Activated T-cell treated with anti-CD3 and anti-CD28 coated beads, Interleukin-2, amount 50 U/mL, for 4 hours (primary cell): ENCODE measurements at regions not wholly inside any gene's neighbourhood (a gene's known extent, or its start where the extent isn't known, plus 50 kb on each side); places are given as distances from the start of the nearest gene placed in this dataset.
"Not testable (repeated sequence)": the region's sequence is repeated elsewhere in the genome, so short reads cannot be mapped to it uniquely, and the experiment has no call there.

Source experiments
- ATAC-seq, 2 donors: fragments of 200-7000 bp; cut with Tn5 transposase; one replicate each; pipeline ENCODE4 v1.10.0; 2021
- DNase-seq: peaks from one replicate; pipeline ENCODE4 v3.0.0-alpha.2; 2020
- H3K27me3 Mint-ChIP-seq: one replicate; pipeline ENCODE4 v1.8.0; 2021; ENCODE audit warnings: low read depth, mixed read lengths
- H3K36me3 Mint-ChIP-seq: one replicate; pipeline ENCODE4 v1.8.0; 2022; ENCODE audit warnings: mixed read lengths; ENCODE audit not compliant: insufficient read depth
- H3K4me1 Mint-ChIP-seq: one replicate; pipeline ENCODE4 v1.8.0; 2021; ENCODE audit warnings: low read depth, mixed read lengths
- H3K4me3 Mint-ChIP-seq: one replicate; pipeline ENCODE4 v1.8.0; 2021; ENCODE audit warnings: mild to moderate bottlenecking, moderate library complexity, mixed read lengths
- H3K9me3 Mint-ChIP-seq: one replicate; pipeline ENCODE4 v1.8.0; 2021; ENCODE audit warnings: mixed read lengths

DNA sequence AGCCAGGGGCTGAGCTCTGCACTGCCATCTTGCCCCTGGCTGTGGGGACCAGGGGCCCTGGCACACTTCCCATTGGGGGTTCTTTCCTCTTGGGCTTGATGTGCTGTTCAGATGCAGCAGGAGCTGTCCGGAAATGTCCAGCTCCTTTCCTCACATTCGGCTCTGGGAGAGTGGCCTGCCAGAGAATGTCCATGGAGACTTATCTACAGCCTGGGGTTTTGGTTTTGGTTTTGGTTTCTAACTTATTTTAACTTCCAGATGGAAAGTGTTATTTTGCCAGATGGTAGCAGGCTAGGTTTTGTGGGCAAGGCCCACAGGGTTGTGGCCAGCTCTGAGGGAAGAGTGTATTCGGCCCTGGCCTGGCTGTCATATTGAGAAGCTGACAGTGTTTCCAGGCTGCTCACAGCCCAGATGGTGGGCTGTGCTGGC is 177.3 kb downstream of the ANKRD30B start:
- Mint-ChIP-seq H3K4me3 (peak overlapping the region; percentile 16), H3K4me1 (peaks cover 6% of the 10 kb centered on the region), H3K27me3 (no peaks in the 10 kb centered on the region), H3K9me3 (no peaks in the 10 kb centered on the region), H3K36me3 (no peaks in the 10 kb centered on the region)
- ATAC-seq (no peak), DNase-seq (no peak)

DNA sequence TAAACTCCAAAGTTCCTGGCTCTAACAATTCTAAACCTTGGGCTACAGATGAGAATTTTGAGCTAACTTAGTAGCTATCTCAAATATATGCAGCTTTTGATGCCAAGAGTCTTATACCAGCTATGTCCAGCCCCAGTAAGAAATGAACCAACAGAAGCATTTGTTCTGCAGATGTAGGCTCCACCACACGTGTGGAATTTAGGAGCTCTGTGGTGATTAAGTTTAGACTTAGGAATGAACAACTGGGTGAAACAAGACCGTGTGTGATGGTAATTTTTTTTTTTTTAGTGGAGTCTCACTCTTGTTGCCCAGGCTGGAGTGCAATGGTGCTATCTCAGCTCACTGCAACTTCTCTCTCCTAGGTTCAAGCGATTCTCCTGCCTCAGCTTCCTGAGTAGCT is 179.7 kb downstream of the ANKRD30B start:
- DNase-seq (no peak), ATAC-seq (no peak)
- Mint-ChIP-seq H3K9me3 (no peaks in the 10 kb centered on the region), H3K4me1 (peaks cover 6% of the 10 kb centered on the region), H3K36me3 (no peaks in the 10 kb centered on the region), H3K4me3 (no peak overlapping the region), H3K27me3 (no peaks in the 10 kb centered on the region)

DNA sequence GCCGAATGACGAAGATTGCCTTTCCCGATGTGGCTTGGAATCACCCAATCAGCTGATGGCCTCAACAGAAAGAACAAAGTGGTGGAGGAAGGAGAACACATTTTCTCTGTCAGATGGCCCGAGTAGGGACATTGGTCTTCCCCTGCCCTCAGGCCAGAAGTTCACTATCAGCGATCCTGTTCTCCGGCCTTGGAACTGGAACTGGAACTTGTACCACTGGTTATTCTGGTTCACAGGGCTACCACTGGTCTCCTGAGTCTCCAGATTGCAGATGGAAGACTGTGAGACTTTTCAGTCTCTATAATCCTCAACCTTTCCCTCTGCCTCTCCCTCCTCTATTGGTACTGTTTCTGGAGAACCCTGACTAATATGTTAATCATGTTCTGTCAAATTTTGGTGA is 180.4 kb downstream of the ANKRD30B start:
- no peaks in the 10 kb centered on the region for H3K36me3 Mint-ChIP-seq
- ATAC-seq (no peak), DNase-seq (no peak)
- H3K9me3 Mint-ChIP-seq, result no peaks in the 10 kb centered on the region
- no peaks in the 10 kb centered on the region for H3K27me3 Mint-ChIP-seq
- peaks cover 6% of the 10 kb centered on the region for H3K4me1 Mint-ChIP-seq
- H3K4me3 Mint-ChIP-seq, result no peak overlapping the region

DNA sequence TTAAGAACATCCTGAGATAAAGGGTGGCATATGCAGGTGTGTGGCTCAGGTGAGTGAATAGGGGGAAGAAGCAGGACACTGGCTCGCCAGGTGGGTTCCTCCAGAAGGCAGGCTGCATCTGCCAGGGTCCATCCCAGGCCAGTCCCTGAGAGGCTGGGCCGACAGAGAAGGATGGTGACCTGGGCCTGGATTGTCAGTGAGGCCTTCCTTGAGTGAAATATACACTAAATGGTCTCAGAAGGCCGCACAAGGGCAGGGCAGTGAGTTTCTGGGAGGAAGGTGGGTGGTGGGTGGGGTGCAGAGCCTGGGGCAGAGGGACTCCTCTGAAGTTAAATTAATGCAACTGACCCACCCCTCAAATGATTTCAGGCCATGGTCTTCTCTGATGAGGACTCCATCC is 182.1 kb downstream of the ANKRD30B start:
- ATAC-seq (no peak), DNase-seq (no peak)
- Mint-ChIP-seq H3K4me1 (peaks cover 2% of the 10 kb centered on the region), H3K36me3 (no peaks in the 10 kb centered on the region), H3K27me3 (peaks cover 2% of the 10 kb centered on the region), H3K4me3 (no peak overlapping the region), H3K9me3 (no peaks in the 10 kb centered on the region)

DNA sequence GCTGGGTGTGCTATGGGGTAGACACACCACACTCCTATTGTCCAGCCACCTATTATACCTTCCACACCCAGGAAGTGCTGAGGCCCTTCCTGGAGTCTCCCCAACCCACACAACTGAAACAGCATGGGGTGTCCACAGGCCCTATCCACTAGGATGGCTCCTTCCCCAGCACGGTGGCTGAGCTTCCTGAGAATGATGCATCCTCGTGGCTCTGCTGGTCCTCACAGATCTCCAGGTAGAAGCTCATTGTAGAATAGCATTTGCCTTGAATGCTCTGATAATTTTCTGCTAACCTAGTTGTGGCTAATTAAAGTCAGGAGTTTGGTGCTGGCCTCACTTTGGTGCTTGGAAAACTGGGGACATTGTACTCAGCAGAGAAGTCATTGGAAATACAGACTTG is 182.6 kb downstream of the ANKRD30B start:
- no peak overlapping the region for H3K4me3 Mint-ChIP-seq
- no peak for ATAC-seq

DNA sequence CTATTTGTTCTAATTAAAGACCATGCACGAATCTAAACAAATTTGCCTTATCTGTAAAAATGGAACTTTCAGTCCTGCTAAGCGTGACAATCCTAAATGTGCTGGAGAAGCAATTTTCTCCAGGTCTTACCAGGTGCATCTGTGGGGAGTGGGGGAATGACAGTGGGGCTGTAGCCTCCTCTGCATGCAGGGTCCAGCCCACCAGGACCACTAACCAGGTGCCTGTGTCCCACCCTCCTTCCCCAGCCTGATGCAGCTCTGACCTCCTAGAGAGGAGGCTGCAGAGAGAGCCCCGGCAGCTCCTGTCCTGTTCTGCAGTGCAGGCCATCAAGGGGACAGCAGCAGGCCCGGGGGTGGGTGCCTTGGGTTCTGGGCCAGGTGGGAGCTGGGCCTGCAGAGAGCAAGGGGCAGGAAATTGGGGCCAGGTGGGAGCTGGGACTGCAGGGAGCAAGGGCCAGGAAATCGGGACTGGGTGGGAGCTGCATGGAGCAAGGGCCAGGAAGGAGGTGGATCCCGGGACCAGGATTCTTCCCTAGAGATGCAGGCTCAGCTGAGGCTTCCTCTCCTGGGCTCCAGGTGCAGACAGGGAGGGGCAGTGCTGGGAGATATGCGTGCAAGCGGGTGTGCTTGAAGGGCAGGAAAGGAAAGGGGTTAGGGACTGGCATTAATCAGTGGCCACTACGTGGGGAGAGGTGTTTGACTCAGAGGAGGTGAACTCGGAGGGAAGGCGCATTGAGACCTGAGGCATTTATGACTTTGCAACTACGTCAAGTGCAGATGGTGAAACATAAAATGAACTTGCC is 185.3 kb downstream of the ANKRD30B start:
- Mint-ChIP-seq H3K4me1 (no peaks in the 10 kb centered on the region), H3K27me3 (peaks cover 2% of the 10 kb centered on the region), H3K36me3 (no peaks in the 10 kb centered on the region), H3K9me3 (no peaks in the 10 kb centered on the region), H3K4me3 (no peak overlapping the region)
- no peak for ATAC-seq
- DNase-seq, result no peak

More for the DNA sequence above, 182.6 kb downstream of the ANKRD30B start:
- DNase-seq, result no peak
- Mint-ChIP-seq H3K9me3 (no peaks in the 10 kb centered on the region), H3K27me3 (peaks cover 2% of the 10 kb centered on the region), H3K36me3 (no peaks in the 10 kb centered on the region), H3K4me1 (no peaks in the 10 kb centered on the region)

DNA sequence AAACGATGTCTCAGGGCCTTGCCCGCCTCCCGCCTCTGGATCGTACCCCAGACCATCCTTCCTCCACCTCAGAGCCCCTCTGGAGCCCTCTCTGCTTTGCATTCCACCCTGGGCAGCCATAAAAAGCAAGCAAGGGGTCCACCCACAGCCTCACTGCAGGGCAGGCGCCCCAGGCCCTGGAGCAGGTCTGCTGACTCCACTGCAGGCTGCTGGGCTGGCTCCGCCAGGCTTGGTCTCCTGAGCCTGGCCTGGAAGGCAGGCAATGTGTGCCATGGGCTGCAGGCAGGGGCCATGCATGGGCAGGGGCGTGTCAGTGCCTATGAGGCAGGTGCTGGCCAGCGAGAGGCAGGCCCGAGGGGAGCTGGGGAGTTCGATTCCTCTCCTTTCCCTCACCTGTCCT is 186.0 kb downstream of the ANKRD30B start:
- Mint-ChIP-seq H3K4me3 (no peak overlapping the region), H3K9me3 (no peaks in the 10 kb centered on the region), H3K4me1 (no peaks in the 10 kb centered on the region), H3K27me3 (peaks cover 2% of the 10 kb centered on the region), H3K36me3 (no peaks in the 10 kb centered on the region)
- DNase-seq (no peak), ATAC-seq (no peak)

DNA sequence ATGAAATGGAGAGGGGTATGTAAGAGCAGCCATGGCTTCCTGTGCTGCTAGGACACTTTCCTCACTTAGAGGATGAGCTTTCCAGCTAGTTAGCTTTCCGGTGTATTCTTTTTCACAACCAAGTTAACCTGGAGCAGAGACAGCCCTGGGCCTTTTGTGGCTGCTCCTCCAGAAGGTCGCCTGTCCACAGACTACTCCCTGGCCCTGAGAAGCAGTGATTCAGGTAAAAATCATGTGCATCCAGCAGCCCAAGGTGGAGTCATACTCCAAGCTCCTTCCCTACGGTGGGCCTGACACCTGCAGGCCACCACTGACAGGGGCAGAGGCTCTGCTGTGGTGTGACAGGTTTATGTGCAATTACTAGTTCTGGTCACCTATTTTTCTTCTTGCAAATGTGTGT is 187.2 kb downstream of the ANKRD30B start:
- no peak for DNase-seq
- H3K27me3 Mint-ChIP-seq, result peaks cover 2% of the 10 kb centered on the region
- no peaks in the 10 kb centered on the region for H3K9me3 Mint-ChIP-seq
- no peak for ATAC-seq
- H3K4me3 Mint-ChIP-seq, result no peak overlapping the region
- H3K4me1 Mint-ChIP-seq, result no peaks in the 10 kb centered on the region
- H3K36me3 Mint-ChIP-seq, result no peaks in the 10 kb centered on the region

DNA sequence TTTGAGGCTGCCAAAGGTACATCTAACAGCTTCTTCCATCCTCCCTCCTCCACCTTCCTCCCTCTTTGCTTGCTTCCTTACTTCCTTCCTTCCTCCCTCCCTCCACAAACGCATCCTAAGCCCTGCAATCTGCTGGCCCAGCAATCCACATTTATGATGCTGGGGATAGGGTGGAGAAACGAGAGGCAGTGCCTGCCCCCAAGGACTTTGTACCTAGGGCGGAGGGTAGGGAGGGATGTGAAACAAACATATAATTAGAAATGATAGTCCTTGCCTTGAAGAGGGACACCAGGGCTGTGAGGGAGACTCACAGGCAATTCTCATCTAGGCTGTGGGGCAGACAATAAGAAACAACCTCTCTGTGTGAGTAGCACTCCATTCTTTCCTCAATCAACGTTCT is 188.3 kb downstream of the ANKRD30B start:
- ATAC-seq (no peak), DNase-seq (no peak)
- Mint-ChIP-seq H3K4me1 (no peaks in the 10 kb centered on the region), H3K4me3 (no peak overlapping the region), H3K36me3 (no peaks in the 10 kb centered on the region), H3K27me3 (peaks cover 2% of the 10 kb centered on the region), H3K9me3 (no peaks in the 10 kb centered on the region)

DNA sequence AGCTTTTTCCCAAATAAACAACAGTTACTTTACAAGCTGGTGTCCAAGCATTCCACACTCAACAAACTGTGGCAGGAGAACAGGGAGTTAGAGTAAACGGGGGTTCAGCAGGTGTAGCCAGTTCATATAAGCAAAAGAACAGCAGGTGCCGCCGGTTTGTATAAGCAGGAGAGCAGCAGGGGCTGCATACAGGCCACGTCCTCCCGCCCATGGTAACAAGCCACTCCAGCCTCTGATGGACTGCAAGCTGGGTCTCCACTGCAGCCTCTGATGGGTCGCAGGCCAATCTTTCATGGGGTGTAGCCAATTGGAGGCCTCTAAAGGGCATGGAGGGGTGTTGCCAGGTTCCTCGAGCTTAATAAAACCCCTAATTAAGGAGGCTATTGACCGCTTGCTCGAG is 189.3 kb downstream of the ANKRD30B start:
- Mint-ChIP-seq H3K4me1 (no peaks in the 10 kb centered on the region), H3K36me3 (no peaks in the 10 kb centered on the region), H3K4me3 (no peak overlapping the region), H3K9me3 (no peaks in the 10 kb centered on the region), H3K27me3 (peaks cover 2% of the 10 kb centered on the region)
- ATAC-seq (no peak), DNase-seq (no peak)

DNA sequence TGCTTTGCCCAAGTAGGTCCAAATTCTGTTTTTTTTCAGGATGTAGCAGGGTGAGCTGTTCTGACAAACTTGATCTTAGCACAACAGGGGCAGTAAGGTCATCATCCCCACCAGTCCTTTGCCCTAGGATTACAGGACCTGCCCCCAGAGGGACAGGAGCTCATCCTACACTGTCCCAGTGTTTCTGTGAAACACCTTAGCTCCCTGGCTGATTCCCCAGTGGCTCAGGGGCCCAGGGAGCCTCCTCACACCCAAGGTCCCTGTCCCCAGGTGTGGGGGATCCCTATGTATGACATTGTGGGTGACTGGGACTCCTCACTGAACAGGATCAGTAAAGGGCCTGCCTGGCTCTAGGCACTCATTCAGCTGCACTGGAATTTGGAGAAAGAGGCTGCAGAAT is 191.2 kb downstream of the ANKRD30B start:
- Mint-ChIP-seq H3K4me1 (no peaks in the 10 kb centered on the region), H3K4me3 (no peak overlapping the region), H3K36me3 (no peaks in the 10 kb centered on the region), H3K9me3 (no peaks in the 10 kb centered on the region), H3K27me3 (peaks cover 2% of the 10 kb centered on the region)
- no peak for DNase-seq
- no peak for ATAC-seq

DNA sequence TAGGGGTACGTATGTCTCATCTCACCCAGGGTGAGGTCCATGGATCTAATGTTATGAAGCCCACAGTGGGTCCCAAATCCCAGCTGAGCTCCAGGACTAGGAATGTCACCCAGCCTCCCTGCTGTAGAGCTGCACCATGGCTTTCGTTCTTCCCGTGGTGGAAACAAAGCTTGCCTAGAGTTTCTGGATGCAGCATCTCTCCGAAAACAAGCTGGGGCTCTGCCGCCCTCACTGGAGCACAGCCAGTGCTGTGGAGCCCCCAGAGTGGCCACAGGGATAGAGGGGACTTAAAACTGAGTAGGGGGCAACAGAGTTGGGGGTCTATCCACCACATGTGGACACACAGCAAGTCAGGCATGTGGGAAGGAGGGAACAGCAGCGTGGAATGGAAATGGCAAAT is 192.1 kb downstream of the ANKRD30B start:
- not testable (repeated sequence) for H3K4me3 Mint-ChIP-seq, ATAC-seq, H3K27me3 Mint-ChIP-seq, H3K4me1 Mint-ChIP-seq, DNase-seq, H3K36me3 Mint-ChIP-seq, H3K9me3 Mint-ChIP-seq

DNA sequence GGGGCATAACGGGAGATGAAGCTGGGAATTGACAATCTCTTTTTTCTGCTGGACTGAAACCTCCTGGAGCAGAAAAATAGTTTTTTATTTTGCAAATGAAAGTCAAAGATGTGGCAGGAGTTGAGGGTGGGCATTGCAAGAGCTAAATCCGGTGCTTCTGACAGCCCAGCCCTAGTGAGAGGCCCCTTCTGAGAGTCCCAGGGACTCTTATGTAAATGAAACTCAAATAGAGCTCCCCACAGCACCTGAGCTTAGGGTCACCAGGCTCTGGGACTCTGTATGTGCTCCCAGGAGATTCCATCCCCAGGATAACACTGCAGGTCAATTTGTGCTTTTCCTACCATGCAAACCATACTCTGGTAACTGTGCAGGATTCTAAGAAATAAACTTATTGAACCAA is 192.8 kb downstream of the ANKRD30B start:
- DNase-seq (no peak), ATAC-seq (no peak)
- Mint-ChIP-seq H3K36me3 (no peaks in the 10 kb centered on the region), H3K9me3 (no peaks in the 10 kb centered on the region), H3K27me3 (no peaks in the 10 kb centered on the region), H3K4me1 (no peaks in the 10 kb centered on the region), H3K4me3 (no peak overlapping the region)

DNA sequence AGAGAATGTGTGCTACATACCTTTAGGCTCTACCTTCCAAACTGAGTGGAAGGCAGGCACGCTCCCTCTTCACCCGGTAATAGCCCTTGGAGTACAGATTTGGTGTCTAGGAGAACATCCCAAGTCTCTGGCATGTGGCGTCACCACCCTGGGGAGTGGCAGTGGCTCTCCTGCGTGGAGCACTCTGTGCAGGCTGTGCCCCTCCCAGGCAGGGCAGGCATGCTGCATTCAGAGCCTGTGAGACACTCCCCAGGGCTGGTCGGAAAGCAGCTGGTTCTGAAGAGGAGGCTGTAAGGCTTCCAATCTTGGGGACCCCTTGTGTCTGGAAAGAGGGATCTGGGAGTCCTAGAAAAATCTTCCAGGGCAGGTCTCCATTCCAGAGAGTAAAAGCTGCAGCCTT is 193.3 kb downstream of the ANKRD30B start:
- H3K27me3 Mint-ChIP-seq, result no peaks in the 10 kb centered on the region
- H3K4me3 Mint-ChIP-seq, result no peak overlapping the region
- H3K9me3 Mint-ChIP-seq, result no peaks in the 10 kb centered on the region
- H3K4me1 Mint-ChIP-seq, result no peaks in the 10 kb centered on the region
- ATAC-seq (no peak), DNase-seq (no peak)
- no peaks in the 10 kb centered on the region for H3K36me3 Mint-ChIP-seq

DNA sequence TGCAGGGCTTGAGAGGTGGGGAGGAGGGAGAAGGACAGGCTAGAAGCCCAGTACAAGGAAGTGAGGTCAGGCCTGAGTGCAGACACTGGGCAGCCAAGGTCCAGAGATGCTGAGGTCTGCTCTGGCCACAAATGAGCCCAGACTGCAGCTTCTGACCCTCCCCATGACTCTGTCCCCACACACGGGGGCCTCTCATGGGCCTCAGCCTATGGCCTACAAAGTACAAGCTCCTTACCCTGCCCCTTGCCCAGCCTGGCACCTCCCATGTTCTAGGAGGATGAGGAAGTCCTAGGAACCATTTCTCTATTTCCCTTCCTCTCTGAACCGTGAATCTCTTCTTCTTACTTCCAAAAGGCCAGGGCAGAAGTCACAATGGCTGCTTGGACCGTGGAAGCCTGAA is 193.8 kb downstream of the ANKRD30B start:
- H3K27me3 Mint-ChIP-seq, result no peaks in the 10 kb centered on the region
- no peaks in the 10 kb centered on the region for H3K36me3 Mint-ChIP-seq

More for the DNA sequence above, 193.8 kb downstream of the ANKRD30B start:
- Mint-ChIP-seq H3K4me3 (no peak overlapping the region), H3K9me3 (no peaks in the 10 kb centered on the region), H3K4me1 (no peaks in the 10 kb centered on the region)
- DNase-seq (no peak), ATAC-seq (no peak)
